HG03342 (cell line): ENCODE measurements at regions not wholly inside any gene's neighbourhood (a gene's known extent, or its start where the extent isn't known, plus 50 kb on each side); places are given as distances from the start of the nearest gene placed in this dataset.
"Not testable (repeated sequence)": the region's sequence is repeated elsewhere in the genome, so short reads cannot be mapped to it uniquely, and the experiment has no call there.

ENCODE experiments used
- ATAC-seq: cut with Tn5 transposase; IDR thresholded peaks from one replicate; pipeline ENCODE4 v1.9.1; 2021; ENCODE audit warnings: mild to moderate bottlenecking, moderate library complexity; ENCODE audit not compliant: unreplicated experiment

- no peak for ATAC-seq
These were observed 87.9 kb upstream of the NPSR1 start for GRCh38 chr7:34569975-34570699.

DNA sequence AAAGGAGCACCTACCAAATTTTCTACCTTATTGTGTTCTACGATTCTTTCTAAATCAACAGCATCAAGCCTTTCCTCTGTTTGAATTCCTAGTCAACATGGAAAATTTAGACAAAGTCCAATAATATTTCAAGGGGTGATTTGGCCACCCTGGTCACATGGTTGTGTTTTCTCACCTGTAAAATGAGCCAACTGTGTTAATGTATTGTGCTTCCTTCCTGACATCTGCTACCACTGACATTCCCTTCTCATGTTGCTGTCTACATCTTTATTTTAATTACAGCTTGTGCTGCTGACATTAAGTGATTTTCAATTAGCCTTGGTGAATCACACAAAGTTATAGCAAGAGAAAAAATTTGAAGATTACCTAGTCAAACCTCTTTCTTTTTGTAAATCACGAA is 83.0 kb upstream of the NPSR1 start:
- ATAC-seq: no peak

- ATAC-seq: not testable (repeated sequence)
These were observed 80.1 kb upstream of the NPSR1 start for GRCh38 chr7:34577934-34578333.

DNA sequence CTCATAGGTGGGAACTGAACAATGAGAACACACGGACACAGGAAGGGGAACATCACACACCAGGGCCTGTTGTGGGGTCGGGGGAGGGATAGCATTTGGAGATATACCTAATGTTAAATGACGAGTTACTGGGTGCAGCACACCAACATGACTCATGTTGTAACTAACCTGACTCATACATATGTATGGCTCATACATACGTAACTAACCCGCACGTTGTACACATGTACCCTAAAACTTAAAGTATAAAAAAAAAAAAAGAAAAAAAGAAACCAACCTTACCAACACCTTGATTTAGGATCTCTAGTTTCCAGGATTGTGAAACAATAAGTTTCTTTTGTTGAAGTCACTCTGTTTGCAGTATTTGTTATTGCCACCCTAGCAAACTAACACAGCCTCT is 76.3 kb upstream of the NPSR1 start:
- ATAC-seq: not testable (repeated sequence)

DNA sequence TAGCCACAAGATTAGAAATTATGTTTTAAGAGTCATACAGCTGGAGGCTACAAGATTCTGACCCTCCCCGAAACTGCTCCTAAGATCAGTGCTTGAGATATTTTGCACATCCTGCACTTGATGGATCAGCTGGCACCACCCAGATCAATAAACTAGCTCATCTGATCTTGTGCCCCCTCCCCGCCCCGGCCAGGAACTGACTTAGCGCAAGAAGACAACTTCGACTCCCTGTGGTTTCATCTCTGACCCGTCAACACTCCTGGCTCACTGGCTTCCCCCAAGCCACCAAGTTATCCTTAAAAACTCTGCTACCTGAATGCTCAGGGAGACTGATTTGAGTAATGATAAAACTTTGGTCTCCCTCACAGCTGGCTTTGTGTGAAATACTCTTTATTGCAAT is 73.5 kb upstream of the NPSR1 start:
- no peak for ATAC-seq

- no peak for ATAC-seq
These were observed 61.1 kb upstream of the NPSR1 start for GRCh38 chr7:34596887-34597286.

DNA sequence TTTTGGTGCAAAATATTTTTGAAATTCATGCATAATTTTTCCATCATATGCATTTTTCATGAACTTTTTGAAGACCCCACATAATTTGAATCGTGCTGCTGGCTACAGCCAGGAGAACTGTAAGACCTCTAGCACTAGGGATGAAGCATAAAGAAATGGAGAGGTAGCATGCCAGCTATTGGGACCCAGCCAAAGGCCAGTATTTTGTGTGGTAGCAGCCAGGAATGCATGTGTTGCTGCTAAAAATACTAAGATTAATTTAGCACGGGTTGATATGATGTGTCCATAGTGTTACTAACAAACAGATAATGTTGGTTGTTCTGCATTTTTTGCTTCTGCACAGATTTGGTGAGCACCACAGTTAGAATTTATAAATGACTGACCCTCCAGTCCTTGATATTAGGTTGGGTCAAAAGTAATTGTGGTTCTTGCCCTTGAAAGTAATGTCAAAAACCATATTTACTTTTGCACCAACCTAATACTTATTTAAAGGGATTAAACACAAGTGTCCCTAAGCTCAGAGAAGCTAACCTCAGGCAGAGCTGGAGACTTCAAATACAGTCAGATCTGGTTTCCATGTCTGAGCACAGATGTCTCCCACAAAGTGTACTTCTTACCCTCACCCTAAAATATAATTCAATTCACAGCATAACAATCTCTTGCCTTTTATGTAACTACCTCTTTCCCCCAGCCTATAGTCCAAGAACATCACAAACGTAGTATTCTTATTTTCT is 54.1 kb upstream of the NPSR1 start:
- ATAC-seq: no peak
